Putamen (tissue), 1 donor: ENCODE measurements at regions not wholly inside any gene's neighbourhood (a gene's known extent, or its start where the extent isn't known, plus 50 kb on each side); places are given as distances from the start of the nearest gene placed in this dataset.

ENCODE experiments used
- DNase-seq: peaks from one replicate; pipeline ENCODE4 v3.0.0-alpha.2; 2016; ENCODE audit warnings: low spot score

DNA sequence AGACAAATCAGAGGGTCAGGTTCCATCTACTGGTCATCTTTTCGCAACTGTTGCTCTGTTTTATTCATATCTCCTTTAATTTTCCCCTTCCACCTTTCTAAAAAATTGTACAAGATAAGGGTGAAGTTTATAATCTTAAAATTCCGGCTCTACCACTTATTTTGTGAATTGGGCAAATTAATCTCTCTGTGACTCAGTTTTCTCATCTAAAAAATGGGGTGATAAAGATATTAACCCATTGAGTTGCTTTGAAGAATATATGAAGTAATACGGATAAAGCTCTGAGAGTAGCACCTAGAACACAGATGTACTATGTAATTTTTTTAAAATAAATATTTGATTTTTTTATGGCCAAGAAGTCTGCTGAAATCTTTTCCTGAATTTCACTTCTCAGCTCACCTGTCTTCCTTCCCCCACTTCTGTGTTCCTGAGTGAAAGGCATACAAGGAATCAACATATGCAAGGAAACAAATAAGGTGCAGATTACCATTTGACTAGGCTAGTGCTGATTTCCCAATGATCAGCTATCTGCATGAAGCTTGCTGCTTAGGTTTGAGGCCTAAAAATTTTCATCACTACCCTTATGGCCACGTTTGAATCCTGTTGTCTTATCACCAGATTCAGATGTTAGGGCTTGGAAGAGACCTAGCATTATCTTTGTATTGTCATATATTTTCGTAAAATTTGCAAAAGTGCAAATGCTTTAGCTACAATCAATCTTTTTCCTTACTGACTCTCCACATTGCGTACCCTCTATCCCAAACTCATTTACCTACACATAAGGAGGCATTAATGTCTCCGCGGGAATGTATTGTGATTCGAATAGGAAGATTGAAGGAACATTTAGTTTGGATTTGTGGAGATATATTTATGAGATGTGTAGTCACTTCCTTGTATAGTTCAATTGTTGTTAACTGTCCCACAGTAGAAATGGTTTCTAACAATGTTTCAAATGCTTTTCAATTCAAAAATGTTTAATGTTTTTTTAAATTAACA lies 718.3 kb upstream of the PTBP2 start:
- no peak for DNase-seq

DNA sequence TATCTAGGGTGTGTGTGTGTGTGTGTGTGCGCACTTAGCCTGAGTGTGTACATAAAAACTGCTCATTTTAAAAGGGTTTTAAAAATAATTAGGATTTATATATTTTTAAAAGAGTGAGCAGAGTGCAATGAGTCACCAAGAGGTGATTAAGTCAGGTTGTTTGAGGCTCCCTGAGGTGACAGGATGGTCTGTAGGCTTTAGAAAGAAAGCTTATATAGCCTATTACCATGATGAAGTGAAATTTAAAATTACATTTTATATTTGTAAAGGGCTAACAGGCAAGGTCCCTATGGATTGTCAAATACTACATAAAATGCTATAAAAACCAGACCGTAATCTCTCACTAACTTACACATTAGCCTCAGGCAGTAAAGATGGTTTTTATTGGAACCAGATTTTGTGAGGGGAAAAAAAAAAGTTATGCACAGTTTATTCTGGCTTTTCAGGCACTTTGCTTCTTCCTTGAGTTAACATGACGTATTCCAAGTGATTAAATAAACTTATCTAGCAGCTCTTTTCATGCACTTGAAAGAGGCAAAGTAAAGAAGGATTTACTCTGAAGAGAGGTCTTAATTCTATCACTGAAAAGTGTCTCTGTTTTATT lies 711.7 kb upstream of the PTBP2 start:
- DNase-seq, result no peak

- no peak for DNase-seq
Measured at GRCh38 chr1:96011606-96012005, 710.0 kb upstream of the PTBP2 start.

GRCh38 chr1:96016219-96016618 lies 705.4 kb upstream of the PTBP2 start:
- DNase-seq, result no peak

DNA sequence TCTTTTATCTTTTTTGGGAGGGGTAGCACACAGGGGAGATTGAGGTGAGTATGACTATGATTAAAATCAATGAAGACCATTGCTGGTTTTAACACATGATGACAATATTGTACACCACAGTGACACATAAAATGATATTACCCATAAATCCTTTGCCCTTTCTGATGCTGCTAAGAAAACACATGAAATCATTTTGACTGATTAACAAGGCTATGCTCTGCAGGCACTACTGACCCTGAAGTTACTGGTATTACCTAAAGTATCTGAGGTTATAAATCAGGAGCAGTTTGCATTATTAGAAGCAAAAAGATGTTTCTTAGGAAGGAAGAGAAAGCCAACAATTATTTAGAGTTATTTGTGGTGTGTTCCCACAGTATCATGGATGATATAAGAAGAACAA lies 701.2 kb upstream of the PTBP2 start:
- no peak for DNase-seq

DNA sequence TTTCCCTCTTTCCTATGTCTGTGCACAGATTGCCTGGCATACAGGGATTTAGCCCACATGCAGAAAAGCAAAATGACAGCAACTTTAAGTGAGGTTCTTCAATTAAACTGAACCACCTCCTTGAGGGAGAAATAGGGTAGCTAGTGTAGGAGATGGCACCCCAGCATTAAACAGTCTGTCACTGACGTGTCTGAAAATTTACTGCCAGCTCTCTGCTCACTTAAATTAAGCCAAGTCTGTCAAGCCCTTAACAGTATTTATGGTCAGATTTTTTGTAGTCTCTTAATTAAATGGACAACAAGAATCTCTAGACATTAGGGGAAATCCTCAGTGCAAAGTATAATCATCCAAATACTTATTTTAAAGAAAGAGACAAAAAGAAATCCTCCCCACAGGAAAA lies 696.5 kb upstream of the PTBP2 start:
- no peak for DNase-seq

DNA sequence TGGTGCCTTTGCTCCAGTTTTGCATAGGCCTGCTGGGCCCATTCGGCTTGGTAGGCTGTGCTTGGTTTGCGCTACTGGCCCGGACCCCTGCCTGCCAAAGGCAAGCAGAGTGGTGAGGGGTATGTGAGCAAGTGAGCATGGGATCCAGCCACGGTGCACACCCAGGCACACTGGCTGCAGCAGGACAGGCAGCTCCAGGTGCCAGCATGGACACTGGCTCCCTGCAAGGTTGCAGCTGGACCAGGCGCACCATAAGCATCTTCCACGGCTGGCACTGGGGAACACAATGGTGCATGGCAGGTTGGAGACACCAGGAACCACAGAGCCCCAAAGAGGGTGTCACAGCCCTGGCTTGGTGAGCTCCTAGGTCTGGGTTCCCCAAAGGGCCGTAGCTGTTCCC lies 693.5 kb upstream of the PTBP2 start:
- DNase-seq, result no peak

DNA sequence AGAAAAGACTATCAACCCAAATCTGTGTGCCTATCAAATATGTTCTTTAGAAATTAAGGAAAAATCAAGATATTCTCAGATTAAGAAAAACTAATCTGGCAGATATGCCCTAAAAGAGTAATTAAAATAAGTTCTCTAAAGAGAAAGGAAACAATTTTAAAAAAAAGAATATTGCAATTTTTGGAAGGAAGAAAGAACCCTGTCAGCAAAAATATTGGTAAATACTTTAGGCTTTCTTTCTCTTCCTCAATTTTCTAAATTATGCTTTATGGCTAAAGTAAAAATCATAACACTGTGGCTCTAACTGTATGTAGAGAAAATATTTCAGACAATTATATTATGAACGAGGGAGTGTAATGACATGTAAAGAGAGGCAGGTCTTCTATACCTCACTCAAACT lies 691.3 kb upstream of the PTBP2 start:
- no peak for DNase-seq

GRCh38 chr1:96034006-96034405 lies 687.6 kb upstream of the PTBP2 start:
- DNase-seq, result no peak

DNA sequence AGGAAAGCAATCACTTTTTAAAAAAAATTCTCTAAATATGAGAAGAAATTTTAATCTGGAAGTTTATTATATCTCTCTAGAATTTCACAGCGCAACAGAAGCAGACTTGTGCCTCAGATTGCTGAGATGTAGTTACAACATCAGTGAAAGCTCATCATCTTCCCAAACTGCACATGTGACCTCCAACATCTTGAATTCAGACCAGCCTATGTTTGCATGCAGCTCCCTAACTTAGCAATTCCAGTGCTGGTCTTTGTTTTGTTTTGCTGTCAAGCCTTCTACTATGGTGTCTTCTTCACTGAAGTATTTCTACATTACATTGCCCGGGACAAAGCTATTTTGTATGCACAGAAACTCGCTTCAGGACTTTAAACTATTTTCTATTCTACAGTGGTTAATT lies 684.8 kb upstream of the PTBP2 start:
- DNase-seq, result no peak

DNA sequence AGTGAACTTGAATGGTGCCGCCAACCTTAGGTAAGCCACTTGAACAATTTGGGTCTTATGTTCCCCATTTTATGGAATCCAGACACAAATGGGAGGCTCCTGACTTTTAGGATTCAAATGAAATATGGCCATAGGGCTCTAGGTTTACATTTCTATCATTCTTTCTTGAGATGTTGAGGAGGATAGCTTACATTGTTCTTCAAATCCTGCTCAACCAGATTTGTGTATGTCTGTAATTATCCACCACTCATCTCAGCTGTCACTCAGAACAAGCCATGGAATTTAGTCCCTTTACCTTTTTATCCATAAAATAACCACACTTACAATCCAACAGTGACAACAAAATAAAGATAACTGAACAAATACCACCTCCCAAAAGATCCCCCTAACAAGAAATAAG lies 682.9 kb upstream of the PTBP2 start:
- no peak for DNase-seq

DNA sequence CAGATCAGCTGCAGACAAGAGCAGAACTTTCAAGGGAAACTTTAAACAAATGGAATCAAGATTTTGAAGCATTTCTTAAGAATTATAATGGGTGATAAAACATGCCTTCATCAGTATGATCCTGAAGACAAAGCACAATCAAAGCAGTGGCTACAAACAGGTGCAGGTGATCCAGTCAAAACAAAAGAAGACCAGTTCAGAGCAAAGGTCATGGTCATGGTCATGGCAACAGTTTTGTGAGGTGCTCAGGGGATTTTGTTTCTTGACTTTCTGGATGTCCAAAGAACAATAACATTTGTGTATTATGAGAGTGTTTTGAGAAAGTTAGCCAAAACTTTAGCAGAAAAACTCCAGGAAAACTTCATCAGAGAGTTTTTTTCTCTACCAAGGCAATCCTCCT lies 681.7 kb upstream of the PTBP2 start:
- DNase-seq, result no peak

DNA sequence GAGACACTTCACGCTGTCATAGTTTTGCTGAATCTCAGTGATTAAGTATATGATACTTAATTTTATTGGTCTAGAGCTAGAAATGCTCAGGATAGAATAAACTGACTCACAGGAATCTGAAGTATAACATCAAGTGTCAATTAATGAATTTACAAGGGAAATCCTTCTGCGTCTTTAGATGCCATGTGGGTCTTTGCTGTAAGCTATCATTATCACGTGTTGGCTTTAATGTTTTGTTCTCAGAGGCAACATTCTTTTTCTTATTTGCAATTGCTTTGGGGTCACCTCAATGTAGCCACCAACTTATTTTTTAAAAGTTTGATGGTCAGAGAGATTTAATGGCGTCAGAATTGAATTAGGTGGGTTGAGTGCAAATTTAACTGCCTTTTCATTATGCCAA lies 680.1 kb upstream of the PTBP2 start:
- no peak for DNase-seq

GRCh38 chr1:96048572-96049212 lies 672.9 kb upstream of the PTBP2 start:
- no peak for DNase-seq

GRCh38 chr1:96049759-96050409 lies 671.7 kb upstream of the PTBP2 start:
- DNase-seq, result no peak

DNA sequence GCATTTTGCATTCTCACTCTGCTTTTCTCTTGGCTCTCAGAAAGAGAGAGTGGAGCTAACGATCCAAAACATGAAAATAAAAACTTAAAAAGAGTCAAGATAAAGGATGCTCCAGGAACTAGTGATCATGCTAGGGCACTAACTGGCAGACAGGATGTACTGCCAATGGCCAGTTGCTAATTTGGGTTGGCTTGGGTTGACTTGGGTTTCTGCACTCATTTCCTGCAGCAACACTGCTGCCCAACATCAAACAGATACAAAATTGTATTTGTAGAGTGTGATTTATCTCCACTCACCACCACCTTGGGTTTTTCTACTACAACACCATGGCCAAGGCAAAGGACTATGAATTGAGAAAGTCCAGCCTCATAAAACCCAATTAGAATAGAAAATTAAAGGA lies 662.3 kb upstream of the PTBP2 start:
- no peak for DNase-seq

DNA sequence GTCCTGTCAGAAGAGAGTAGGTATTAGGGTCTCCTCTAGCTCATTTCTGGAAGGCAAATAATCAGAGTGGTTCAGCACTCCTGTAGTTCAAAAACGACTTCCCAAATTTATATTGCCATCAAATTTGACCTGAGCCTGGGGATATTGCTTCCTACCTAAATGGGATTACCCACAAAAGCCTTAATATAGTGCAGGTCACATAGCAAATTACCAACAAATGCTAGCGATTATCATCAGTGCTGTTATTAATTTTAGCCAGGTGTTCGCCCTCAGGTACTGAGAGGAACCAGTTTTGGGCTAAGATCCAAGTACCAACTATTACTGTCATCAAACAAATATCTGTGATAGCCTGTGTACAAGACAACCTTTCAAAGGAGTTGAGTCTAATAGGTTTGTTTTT lies 661.8 kb upstream of the PTBP2 start:
- DNase-seq, result no peak

GRCh38 chr1:96060621-96061020 lies 661.0 kb upstream of the PTBP2 start:
- no peak for DNase-seq

DNA sequence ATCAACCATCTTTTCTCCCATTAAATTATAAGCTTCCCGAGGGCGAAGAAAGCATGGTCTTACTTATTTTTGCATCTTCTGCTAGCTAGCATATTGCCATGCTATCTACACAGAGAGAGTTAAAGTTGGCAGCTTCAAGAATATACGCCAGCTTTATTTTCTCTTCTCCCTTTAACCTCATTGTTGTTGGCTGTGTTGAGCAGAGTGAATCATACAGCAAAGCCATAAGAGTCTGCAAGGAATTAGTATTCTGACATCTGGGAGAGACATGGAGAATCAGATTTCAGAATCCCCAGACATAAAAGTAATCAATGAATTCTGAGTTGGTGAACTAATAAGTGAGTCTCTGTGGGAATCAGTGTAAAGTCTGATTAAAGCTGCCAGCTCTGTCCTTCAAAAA lies 649.6 kb upstream of the PTBP2 start:
- DNase-seq, result no peak

DNA sequence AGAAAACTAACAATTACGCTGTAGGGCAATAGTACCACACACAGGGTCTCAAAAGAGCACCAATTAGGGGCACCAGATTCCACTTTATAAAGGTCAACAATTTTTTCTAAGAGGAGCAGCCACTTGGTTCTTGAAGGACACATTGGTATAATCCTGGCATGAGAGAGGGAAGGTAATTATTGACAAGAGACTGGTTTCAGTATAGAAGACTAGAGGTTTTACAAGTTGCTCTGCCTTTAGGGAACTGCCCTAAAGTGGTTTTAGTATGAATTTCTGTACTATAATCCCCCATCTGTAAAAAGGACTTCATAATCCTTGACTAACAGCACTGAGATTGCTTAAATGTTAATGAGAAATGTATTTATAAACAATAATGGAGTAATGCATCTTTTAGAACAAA lies 648.5 kb upstream of the PTBP2 start:
- no peak for DNase-seq

- no peak for DNase-seq
Measured at GRCh38 chr1:96074422-96074821, 647.2 kb upstream of the PTBP2 start.

DNA sequence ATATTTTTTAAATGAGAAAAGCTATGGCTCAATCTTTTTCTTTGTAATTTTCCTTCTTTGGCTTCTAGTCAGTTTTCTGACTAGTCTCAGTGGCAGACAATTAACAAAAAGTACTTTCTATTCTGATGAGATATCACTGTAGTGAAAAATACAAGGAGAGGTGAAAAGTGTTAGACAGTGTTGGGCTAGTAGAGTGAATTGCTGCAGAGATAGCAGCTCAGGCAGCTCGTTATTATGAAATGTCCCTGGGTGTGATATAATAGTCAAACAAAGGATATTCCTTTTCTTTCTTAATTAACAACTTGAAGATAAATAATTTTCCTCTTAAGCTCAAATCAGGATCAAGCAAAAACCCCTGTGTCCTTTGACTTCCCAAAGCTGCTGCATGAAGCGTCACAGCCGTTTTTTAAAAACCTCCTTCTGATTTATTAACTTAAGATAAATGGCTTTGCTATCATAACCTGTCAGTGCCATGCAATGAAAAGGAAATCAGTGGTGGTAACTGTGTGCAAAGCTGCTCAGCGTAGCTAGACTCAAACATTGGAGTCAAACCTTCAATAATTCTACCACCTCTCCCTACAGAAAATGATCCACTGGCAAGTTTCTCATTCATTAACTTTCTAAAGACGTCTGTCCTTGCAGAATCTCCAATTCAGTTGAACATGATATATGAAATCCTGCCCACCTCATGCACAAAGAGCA lies 646.6 kb upstream of the PTBP2 start:
- no peak for DNase-seq
